Left hindlimb (tissue), 1 donor: ENCODE measurements at regions not wholly inside any gene's neighbourhood (a gene's known extent, or its start where the extent isn't known, plus 50 kb on each side); places are given as distances from the start of the nearest gene placed in this dataset.
"Not testable (repeated sequence)": the region's sequence is repeated elsewhere in the genome, so short reads cannot be mapped to it uniquely, and the experiment has no call there.

Experiments
- DNase-seq: peaks from one replicate; pipeline ENCODE4 v3.0.0-alpha.2; 2018

DNA sequence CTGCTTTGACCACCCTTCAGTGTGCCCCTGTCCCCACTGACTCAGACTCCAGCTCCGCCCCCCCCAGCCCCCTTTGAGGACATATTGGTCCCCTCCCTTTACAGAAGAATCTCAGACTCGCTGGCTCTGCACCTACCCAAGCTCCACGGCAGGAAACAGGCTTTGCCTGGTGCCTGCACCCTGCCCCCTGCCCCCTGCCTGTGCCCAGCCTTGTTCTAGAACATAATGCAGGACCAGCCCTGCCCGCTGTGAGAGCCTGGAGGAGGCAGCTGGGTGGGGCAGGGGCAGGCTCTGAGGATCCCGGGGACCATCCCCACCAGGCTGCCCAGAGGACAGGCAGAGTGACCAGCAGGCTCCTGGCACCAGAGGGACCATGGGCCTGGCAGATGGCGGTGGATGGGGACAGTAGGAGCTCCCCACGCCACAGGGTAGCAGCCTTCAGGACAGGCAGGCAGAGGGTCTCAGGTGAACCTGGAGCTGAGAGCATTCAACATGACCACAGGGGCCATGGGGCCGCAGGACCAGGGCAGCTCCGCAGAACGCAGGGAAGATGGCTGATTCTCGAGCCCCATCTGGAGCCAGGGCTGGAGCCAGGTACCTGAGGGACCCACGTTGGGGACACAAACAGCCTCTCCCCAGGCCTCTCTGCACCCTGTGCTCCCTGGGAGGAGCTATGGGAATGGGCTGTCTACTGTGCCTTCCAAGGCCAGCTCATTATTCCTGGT lies 165.0 kb upstream of the FOXD4L5 start:
- DNase-seq = not testable (repeated sequence)

- no peak for DNase-seq
Observed at GRCh38 chr9:65449423-65449822, 164.4 kb upstream of the FOXD4L5 start.

DNA sequence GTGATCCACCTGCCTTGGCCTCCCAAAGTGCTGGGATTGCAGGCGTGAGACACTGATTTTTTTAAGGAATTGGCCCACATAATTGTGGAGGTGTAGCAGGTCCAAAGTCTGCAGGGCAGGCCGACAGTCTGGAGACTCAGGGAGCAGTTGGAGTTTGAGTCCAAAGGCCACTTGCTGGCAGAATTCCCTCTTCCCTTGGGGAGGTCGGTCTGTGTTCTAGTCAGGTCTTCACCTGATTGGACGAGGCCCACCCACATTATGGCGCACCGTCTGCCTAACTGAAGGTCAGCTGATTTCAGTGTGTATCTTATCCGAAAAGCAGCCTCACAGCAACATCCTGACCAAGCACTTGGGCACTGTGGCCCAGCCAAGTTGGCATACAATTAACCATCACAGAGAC lies 162.1 kb upstream of the FOXD4L5 start:
- DNase-seq = not testable (repeated sequence)

DNA sequence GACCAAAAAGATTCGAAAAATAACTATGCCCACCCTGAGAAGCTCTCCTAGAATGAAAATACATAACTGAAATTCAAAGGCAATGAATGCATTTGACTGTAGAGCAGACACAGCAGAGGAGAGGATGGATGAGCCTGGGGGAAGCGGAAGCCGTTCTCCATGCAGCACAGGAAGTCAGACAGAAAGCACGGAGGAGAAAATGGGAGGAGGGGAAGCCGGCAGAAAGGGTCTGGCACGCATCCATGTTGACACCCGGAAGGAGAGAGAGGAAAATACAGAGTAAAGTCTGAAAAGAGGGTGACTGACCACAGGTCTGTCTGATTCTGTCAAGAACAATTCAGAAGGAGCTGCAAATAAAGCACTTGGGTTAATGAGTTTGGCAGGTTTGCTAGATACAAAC lies 161.0 kb upstream of the FOXD4L5 start:
- not testable (repeated sequence) for DNase-seq

GRCh38 chr9:65444943-65445342 lies 159.9 kb upstream of the FOXD4L5 start:
- no peak for DNase-seq

DNA sequence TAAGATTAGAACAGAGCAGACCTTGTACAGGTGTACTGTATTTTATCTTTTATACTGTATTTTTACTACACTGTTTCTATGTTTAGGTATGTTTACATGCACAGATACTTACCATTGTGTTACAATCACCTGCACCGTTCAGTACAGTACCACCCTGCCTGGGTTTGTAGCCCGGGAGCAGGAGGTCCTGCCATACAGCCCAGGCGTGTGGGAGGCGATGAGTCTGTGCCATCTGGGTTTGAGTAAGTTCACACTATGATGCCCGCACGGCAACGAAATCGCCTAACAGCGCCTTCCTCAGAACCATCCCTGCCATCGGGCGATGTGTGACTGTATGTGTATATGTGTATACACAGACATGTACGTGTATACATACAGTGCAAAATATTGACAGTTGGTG lies 157.1 kb upstream of the FOXD4L5 start:
- not testable (repeated sequence) for DNase-seq

GRCh38 chr9:65441324-65441920 lies 156.4 kb upstream of the FOXD4L5 start:
- DNase-seq = not testable (repeated sequence)

DNA sequence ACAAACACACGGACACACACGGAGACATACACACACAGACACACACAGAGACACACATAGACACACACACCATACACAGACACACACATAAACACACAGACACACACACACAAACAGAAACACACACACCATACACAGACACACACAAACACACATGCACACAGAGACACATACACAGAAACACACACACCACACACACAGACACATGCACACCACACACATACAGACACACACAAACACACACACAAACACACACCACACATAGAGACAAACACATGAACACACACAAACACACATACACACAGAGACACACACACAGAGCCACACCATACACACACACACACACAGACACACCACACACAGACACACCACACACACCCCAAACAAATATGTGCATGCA lies 152.7 kb upstream of the FOXD4L5 start:
- DNase-seq = no peak

- DNase-seq = no peak
Observed at GRCh38 chr9:65435464-65435863, 150.5 kb upstream of the FOXD4L5 start.

DNA sequence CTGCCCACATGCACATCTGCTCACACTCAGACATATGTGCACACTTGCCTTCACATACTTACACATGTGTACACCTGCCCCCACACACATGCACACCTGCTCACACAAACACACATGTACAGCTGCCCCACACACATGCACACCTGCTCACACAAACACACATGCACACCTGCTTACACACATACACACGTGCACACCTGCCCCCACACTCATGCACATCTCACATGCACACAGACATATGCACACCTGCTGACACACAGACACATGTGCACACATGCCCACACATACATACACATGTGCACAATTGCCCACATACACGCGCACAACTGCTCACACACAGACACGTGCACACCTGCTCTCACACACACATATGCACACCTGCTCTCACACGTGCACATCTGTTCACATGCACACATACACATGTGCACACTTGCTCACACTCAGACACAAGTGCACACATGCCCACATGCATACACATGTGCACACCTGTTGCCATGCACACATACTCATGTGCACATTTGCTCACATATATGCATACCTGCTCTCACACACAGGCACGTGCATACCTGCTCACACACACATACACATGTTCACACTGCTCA lies 147.8 kb upstream of the FOXD4L5 start:
- no peak for DNase-seq

DNA sequence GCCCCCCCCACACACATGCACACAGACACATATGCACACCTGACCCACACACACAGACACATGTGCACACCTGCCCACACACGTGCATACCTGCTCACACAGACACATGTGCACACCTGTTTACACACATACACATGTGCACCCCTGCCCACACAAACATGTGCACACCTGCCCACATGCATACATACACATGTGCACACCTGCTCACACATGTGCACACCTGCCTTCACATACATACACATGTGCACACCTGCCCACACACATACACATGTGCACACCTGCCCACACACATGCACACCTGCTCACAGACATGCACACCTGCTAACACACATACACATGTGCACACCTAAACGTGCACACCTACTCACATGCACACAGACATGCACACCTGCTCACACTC lies 147.0 kb upstream of the FOXD4L5 start:
- no peak for DNase-seq

DNA sequence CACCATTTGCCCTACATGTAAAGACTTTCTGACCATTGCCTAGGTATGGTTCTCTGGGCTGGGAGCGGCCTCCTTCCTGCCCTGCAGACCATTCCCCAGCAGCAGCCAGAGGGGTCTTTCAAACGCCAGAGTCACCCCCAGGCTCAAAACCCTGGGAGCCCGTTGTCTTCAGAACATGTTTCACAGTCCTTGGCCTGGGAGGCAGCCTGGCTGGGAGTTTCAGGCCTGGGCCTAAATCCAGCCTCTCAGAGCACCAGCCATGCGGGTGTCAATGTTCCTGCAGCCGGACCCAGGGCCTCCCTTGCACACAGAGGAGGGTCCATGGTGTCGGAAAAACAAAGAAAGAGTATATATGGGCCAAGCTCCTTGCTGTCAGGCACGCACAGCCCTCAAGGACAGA lies 145.2 kb upstream of the FOXD4L5 start:
- DNase-seq = no peak

GRCh38 chr9:65427361-65427760 lies 142.4 kb upstream of the FOXD4L5 start:
- DNase-seq = not testable (repeated sequence)

GRCh38 chr9:65426813-65427212 lies 141.8 kb upstream of the FOXD4L5 start:
- DNase-seq = not testable (repeated sequence)

GRCh38 chr9:65426231-65426630 lies 141.2 kb upstream of the FOXD4L5 start:
- no peak for DNase-seq

GRCh38 chr9:65425183-65425582 lies 140.2 kb upstream of the FOXD4L5 start:
- DNase-seq = not testable (repeated sequence)

DNA sequence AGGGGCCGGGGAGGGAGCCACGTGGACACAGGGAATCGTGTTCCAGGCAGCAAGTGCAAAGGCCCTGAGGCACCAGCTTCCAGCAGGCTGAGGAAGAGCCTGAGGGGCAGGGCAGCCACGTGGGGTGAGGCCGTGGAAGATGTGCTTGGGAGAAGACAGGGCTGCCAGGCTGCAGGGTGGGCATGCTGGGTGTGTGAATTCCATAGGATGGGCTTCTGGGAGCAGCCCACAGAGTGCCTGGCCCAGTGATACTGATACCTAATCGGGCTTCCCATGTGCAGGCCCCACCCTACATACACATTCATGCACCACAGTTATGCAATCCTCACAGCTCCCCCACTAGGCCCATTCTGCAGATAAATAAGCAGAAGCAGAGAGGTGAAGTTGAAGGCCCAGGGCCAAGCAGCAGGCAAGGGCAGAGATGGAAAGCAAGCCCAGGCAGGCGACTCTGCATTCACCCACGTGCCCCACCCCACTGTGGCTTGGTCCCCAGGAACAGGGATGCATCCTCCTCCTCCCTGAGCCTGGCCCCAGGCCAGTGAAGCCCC lies 139.5 kb upstream of the FOXD4L5 start:
- not testable (repeated sequence) for DNase-seq

DNA sequence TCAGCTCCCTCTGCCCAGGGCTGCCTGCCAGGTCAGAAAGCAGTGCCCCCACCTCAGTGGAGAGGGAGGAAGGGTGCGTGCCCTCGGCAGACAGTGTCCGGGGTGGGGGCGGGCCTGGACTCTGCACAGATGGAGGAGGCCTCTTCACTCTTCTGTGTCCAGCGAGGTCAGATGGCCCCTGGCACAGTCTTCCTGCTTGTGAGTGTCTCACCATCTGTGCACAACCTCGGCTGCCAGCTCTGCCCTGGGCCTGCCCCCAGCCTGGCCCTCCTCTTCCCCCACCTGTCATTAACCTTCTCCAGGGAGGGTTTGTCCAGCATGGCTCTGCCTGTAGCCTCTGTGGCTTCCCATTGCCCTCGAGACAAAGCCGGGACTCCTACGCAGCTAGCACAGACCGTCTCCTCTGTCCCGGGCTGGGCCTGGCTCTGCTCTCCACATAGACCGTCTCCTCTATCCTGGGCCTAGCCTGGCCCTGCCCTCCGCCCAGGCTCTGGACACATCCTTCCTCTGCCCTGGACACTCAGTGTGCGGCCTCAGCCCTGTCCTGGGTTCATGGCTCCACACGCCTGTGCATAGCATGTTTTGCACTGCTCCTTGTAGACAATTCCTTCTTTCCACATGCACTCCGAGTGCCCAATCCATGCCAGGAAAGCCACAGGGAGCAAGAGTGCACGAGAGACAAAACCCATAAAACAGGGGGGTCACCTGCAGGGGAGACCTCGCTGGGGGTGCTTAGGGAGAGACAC lies 138.9 kb upstream of the FOXD4L5 start:
- not testable (repeated sequence) for DNase-seq

GRCh38 chr9:65422966-65423690 lies 138.1 kb upstream of the FOXD4L5 start:
- not testable (repeated sequence) for DNase-seq

DNA sequence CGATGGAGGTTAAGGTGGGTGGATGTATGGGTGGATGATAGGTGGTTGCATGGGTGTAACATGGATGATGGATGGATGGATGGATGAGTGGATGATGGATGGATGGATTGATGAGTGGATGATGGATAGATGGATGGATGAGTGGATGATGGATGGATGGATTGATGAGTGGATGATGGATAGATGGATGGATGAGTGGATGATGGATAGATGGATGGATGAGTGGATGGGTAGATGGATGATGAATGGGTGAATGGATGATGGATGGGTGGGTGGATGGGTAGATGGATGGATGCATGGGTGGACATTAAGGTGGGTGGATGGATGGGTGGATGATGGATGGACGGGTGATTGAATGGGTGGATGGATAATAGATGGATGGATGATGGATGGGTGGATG lies 136.5 kb upstream of the FOXD4L5 start:
- not testable (repeated sequence) for DNase-seq

GRCh38 chr9:65420771-65421170 lies 135.8 kb upstream of the FOXD4L5 start:
- DNase-seq = no peak

- not testable (repeated sequence) for DNase-seq
Observed at GRCh38 chr9:65418966-65419365, 134.0 kb upstream of the FOXD4L5 start.
